Calu3 (cell line): ENCODE measurements at regions not wholly inside any gene's neighbourhood (a gene's known extent, or its start where the extent isn't known, plus 50 kb on each side); places are given as distances from the start of the nearest gene placed in this dataset.

ENCODE experiments used
- BruUV-seq: library from RNA; stranded (reverse); fragments of 400-500 nt; replicated peaks from 2 replicates; lab custom pipeline; 2021; lab: Mats Ljungman, UMichigan
- CTCF ChIA-PET: fragments of 300-600 bp; sonication (Branson Sonifier 250); formaldehyde crosslinking; loops from one replicate; lab custom pipeline; 2022; ENCODE audit warnings: antibody characterized with exemption; lab: Charles Lee
- DNase-seq: peaks from one replicate; pipeline ENCODE4 v3.0.0; 2022
- H3K27ac Mint-ChIP-seq: one replicate; pipeline ENCODE4 v1.8.0; 2022; ENCODE audit warnings: mixed read lengths; ENCODE audit not compliant: unreplicated experiment
- H3K27me3 Mint-ChIP-seq: one replicate; pipeline ENCODE4 v1.8.0; 2022; ENCODE audit warnings: mixed read lengths; ENCODE audit not compliant: unreplicated experiment
- H3K36me3 Mint-ChIP-seq: one replicate; pipeline ENCODE4 v1.8.0; 2022; ENCODE audit warnings: mild to moderate bottlenecking, moderate library complexity, mixed read lengths; ENCODE audit not compliant: insufficient read depth, unreplicated experiment
- H3K4me1 Mint-ChIP-seq: one replicate; pipeline ENCODE4 v1.8.0; 2022; ENCODE audit warnings: mild to moderate bottlenecking, low read depth, mixed read lengths; ENCODE audit not compliant: unreplicated experiment
- H3K4me3 Mint-ChIP-seq: one replicate; pipeline ENCODE4 v1.8.0; 2022; ENCODE audit warnings: mild to moderate bottlenecking, low read depth, moderate library complexity, mixed read lengths; ENCODE audit not compliant: unreplicated experiment
- H3K9me3 Mint-ChIP-seq: one replicate; pipeline ENCODE4 v1.8.0; 2022; ENCODE audit warnings: low read depth, mixed read lengths; ENCODE audit not compliant: unreplicated experiment
- intact Hi-C: fragments of 100-400 bp; cut with micrococcal nuclease; formaldehyde crosslinking; loops from one replicate; pipeline ENCODE4 v1.10.0; 2022; ENCODE audit not compliant: unreplicated experiment
- TF ChIP-seq, protein P1 (sequence below): fragments of 200-600 bp; IDR thresholded peaks from one replicate; pipeline ENCODE4 v1.8.0; 2022; ENCODE audit warnings: antibody characterized with exemption; ENCODE audit not compliant: unreplicated experiment

DNA sequence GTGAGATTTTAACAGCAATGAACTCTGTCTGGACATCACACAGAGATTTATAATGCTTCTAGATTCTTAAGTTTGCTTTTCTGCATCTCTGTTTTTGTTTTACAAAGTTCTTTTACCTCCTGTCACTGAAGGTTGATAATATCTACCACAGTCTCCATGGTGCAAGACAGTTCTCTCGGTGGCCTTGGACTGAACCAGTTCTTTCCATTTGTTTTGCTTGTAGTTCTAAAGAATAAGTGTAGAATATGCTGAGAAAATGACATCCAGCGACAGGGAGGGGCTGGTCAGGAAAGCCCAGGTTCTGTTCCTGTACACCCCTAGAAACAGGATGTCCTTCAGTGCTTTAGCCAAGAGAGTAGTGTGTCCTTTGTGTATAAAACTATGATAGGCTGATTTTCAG lies 1079.5 kb upstream of the INTU start:
- CTCF ChIA-PET, result no interaction called here
- no peak overlapping the region for H3K27ac Mint-ChIP-seq
- H3K27me3 Mint-ChIP-seq, result no peaks in the 10 kb centered on the region
- intact Hi-C loops, result no loop called here
- H3K9me3 Mint-ChIP-seq, result no peaks in the 10 kb centered on the region
- BruUV-seq, result no TSS peak
- H3K4me1 Mint-ChIP-seq, result no peaks in the 10 kb centered on the region
- DNase-seq, result no peak
- TF ChIP-seq, protein P1, sequence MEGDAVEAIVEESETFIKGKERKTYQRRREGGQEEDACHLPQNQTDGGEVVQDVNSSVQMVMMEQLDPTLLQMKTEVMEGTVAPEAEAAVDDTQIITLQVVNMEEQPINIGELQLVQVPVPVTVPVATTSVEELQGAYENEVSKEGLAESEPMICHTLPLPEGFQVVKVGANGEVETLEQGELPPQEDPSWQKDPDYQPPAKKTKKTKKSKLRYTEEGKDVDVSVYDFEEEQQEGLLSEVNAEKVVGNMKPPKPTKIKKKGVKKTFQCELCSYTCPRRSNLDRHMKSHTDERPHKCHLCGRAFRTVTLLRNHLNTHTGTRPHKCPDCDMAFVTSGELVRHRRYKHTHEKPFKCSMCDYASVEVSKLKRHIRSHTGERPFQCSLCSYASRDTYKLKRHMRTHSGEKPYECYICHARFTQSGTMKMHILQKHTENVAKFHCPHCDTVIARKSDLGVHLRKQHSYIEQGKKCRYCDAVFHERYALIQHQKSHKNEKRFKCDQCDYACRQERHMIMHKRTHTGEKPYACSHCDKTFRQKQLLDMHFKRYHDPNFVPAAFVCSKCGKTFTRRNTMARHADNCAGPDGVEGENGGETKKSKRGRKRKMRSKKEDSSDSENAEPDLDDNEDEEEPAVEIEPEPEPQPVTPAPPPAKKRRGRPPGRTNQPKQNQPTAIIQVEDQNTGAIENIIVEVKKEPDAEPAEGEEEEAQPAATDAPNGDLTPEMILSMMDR, result no peak
- H3K36me3 Mint-ChIP-seq, result no peaks in the 10 kb centered on the region
- H3K4me3 Mint-ChIP-seq, result no peak overlapping the region

DNA sequence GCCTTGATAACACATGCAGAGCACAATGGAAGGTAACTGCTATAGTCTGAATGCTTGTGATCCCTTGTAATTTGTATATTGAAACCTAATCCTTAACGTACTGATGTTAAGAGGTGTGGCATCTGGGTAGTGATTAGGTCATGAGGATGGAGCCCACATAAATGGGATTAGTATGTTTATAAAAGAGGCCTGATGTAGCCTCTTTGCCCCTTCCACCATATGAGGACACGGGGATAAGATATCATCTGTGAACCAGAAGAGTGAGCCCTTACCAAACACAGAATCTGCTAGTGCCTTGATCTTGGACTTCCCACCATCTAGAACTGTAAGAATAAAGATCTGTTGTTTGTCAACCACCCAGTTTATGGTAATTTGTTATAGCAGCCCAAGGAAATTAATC lies 1074.2 kb upstream of the INTU start:
- DNase-seq, result no peak
- intact Hi-C loops, result no loop called here
- H3K4me3 Mint-ChIP-seq, result no peak overlapping the region
- H3K9me3 Mint-ChIP-seq, result peaks cover 2% of the 10 kb centered on the region
- no peak overlapping the region for H3K27ac Mint-ChIP-seq
- no peaks in the 10 kb centered on the region for H3K4me1 Mint-ChIP-seq
- no peaks in the 10 kb centered on the region for H3K36me3 Mint-ChIP-seq
- TF ChIP-seq, protein P1, result no peak
- CTCF ChIA-PET, result no interaction called here
- H3K27me3 Mint-ChIP-seq, result no peaks in the 10 kb centered on the region
- BruUV-seq, result no TSS peak

DNA sequence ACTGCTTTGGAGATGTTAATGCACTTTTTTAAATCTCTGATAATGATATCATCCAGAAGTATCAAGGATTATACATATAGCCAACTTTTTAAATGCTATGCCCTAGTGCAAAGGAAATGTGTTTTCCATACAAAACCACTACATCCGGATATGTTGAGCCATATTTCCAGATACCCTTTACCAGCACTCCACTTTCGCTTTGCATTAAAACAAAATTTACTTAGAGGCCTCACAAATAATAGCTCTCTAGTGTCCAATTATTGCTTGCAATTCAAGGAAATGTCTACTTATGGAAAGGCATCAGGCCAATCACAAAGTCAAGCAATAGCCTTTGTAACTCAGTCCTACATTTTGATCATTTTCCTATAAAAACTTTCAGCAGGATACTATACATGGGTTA lies 1072.8 kb upstream of the INTU start:
- Mint-ChIP-seq H3K27ac (no peak overlapping the region), H3K4me3 (no peak overlapping the region), H3K9me3 (peaks cover 2% of the 10 kb centered on the region), H3K4me1 (no peaks in the 10 kb centered on the region), H3K27me3 (no peaks in the 10 kb centered on the region), H3K36me3 (no peaks in the 10 kb centered on the region)
- intact Hi-C loops, result no loop called here
- DNase-seq, result no peak
- TF ChIP-seq, protein P1, result no peak
- no TSS peak for BruUV-seq
- CTCF ChIA-PET, result no interaction called here

DNA sequence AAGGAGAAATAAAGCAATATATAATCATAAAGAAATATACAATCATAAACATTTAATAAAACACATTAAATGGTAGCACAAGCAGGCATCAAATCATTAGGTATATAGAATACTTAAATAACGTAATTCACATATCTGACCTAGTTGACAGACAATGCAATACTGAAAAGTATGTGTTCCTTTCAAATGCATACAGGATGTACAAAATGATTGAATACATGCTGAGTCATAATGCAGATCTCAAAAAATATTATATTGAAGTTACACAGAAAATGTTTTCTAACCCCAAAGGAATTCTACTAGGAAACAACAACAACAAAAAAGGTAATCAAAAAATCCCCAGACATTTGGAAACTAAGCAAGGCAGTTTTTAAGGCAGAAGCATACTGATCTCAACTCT lies 1072.0 kb upstream of the INTU start:
- DNase-seq, result no peak
- BruUV-seq, result no TSS peak
- CTCF ChIA-PET, result no interaction called here

More for the DNA sequence above, 1072.0 kb upstream of the INTU start:
- Mint-ChIP-seq H3K27me3 (no peaks in the 10 kb centered on the region), H3K4me1 (no peaks in the 10 kb centered on the region), H3K27ac (no peak overlapping the region), H3K4me3 (no peak overlapping the region), H3K36me3 (no peaks in the 10 kb centered on the region), H3K9me3 (peaks cover 2% of the 10 kb centered on the region)
- TF ChIP-seq, protein P1, result no peak
- intact Hi-C loops, result no loop called here
